IMR-90 (cell line): ENCODE measurements at regions not wholly inside any gene's neighbourhood (a gene's known extent, or its start where the extent isn't known, plus 50 kb on each side); places are given as distances from the start of the nearest gene placed in this dataset.

Experiments
- ATAC-seq: fragments of 200-7000 bp; cut with Tn5 transposase; 2 replicates; pipeline ENCODE4 v1.9.1; 2020; ENCODE audit warnings: low read depth, mild to moderate bottlenecking, moderate library complexity
- BruUV-seq: library from RNA; stranded (reverse); fragments of 400-500 nt; replicated peaks from 2 replicates; lab custom pipeline; 2021; lab: Mats Ljungman, UMichigan
- CTCF ChIA-PET: fragments of 300-600 bp; formaldehyde crosslinking; extraction: SDS; loops from one replicate; lab custom pipeline; 2021; ENCODE audit warnings: antibody characterized with exemption; lab: Yijun Ruan, JAX
- POLR2A ChIA-PET: fragments of 300-600 bp; sonication (Branson Sonifier 250); formaldehyde crosslinking; loops from one replicate; lab custom pipeline; 2022; ENCODE audit warnings: antibody characterized with exemption; ENCODE audit not compliant: unreplicated experiment; lab: Charles Lee
- DNase-seq: peaks from one replicate; pipeline ENCODE4 v3.0.0; 2013
- H2AFZ ChIP-seq: replicated peaks from 2 replicates; pipeline ENCODE3; 2013; ENCODE audit warnings: low read length, mild to moderate bottlenecking; ENCODE audit not compliant: poor library complexity
- H2AK5ac ChIP-seq: 2 replicates; pipeline ENCODE4 v1.6.1; 2013; ENCODE audit warnings: low read depth, low read length, inconsistent platforms
- H2AK9ac ChIP-seq: replicated peaks from 2 replicates; pipeline ENCODE3; 2013; ENCODE audit warnings: mild to moderate bottlenecking, low read depth, low read length, moderate library complexity; ENCODE audit not compliant: poor library complexity
- H2BK120ac ChIP-seq: 2 replicates; pipeline ENCODE4 v1.6.1; 2013; ENCODE audit warnings: low read depth, low read length, inconsistent platforms
- H2BK15ac ChIP-seq: 3 replicates; pipeline ENCODE4 v1.6.1; 2013; ENCODE audit warnings: low read depth, low read length, inconsistent platforms
- H2BK20ac ChIP-seq: 2 replicates; pipeline ENCODE4 v1.6.1; 2013; ENCODE audit warnings: low read depth, mild to moderate bottlenecking, inconsistent platforms, low read length, moderate library complexity
- H2BK5ac ChIP-seq: 2 replicates; pipeline ENCODE4 v1.6.1; 2013; ENCODE audit warnings: mild to moderate bottlenecking, low read depth, low read length, inconsistent platforms; ENCODE audit not compliant: poor library complexity, severe bottlenecking
- H3K14ac ChIP-seq: replicated peaks from 2 replicates; pipeline ENCODE4 v1.6.1; 2013; ENCODE audit warnings: low read depth, low read length, inconsistent platforms
- H3K18ac ChIP-seq: 2 replicates; pipeline ENCODE4 v1.6.1; 2013; ENCODE audit warnings: low read depth, low read length, control low read depth
- H3K23ac ChIP-seq: 2 replicates; pipeline ENCODE4 v1.6.1; 2013; ENCODE audit warnings: low read depth, low read length, inconsistent platforms
- H3K27ac ChIP-seq: 2 replicates; pipeline ENCODE4 v1.5.1; 2013; ENCODE audit warnings: mild to moderate bottlenecking, control low read depth, low read length; ENCODE audit not compliant: insufficient read depth
- H3K27me3 ChIP-seq: 2 replicates; pipeline ENCODE4 v1.6.1; 2013; ENCODE audit warnings: low read length; ENCODE audit not compliant: control insufficient read depth, insufficient read depth
- H3K36me3 ChIP-seq: 2 replicates; pipeline ENCODE4 v1.6.1; 2013; ENCODE audit warnings: low read length, mixed read lengths; ENCODE audit not compliant: control insufficient read depth, insufficient read depth
- H3K4ac ChIP-seq: 2 replicates; pipeline ENCODE4 v1.6.1; 2013; ENCODE audit warnings: low read depth, low read length, inconsistent platforms
- H3K4me1 ChIP-seq: 2 replicates; pipeline ENCODE4 v1.6.1; 2013; ENCODE audit warnings: low read length, mixed read lengths; ENCODE audit not compliant: control insufficient read depth, insufficient read depth
- H3K4me2 ChIP-seq: 2 replicates; pipeline ENCODE4 v1.6.1; 2013; ENCODE audit warnings: low read depth, mild to moderate bottlenecking, control low read depth, low read length, moderate library complexity
- H3K4me3 ChIP-seq: 2 replicates; pipeline ENCODE4 v1.5.1; 2013; ENCODE audit warnings: low read depth, mild to moderate bottlenecking, control low read depth, low read length, moderate library complexity; ENCODE audit not compliant: insufficient read depth
- H3K56ac ChIP-seq: 2 replicates; pipeline ENCODE4 v1.6.1; 2013; ENCODE audit warnings: low read length, inconsistent platforms; ENCODE audit not compliant: insufficient read depth; ENCODE audit errors: extremely low read depth
- H3K79me1 ChIP-seq, 2 experiments: 2 replicates each; pipeline ENCODE4 v1.6.1; 2013; ENCODE audit warnings: low read length in 2 of 2, inconsistent platforms in 1 of 2, low read depth in 1 of 2
- H3K9ac ChIP-seq: 2 replicates; pipeline ENCODE4 v1.6.1; 2013; ENCODE audit warnings: low read depth, low read length, control low read depth
- H3K9me1 ChIP-seq: 2 replicates; pipeline ENCODE4 v1.6.1; 2013; ENCODE audit warnings: low read length, inconsistent platforms; ENCODE audit not compliant: insufficient read depth
- H3K9me3 ChIP-seq: 2 replicates; pipeline ENCODE4 v1.6.1; 2013; ENCODE audit warnings: low read length; ENCODE audit not compliant: control insufficient read depth, insufficient read depth
- H4K20me1 ChIP-seq: 2 replicates; pipeline ENCODE4 v1.6.1; 2013; ENCODE audit warnings: low read length, inconsistent platforms; ENCODE audit not compliant: insufficient read depth
- H4K5ac ChIP-seq: 2 replicates; pipeline ENCODE4 v1.6.1; 2013; ENCODE audit warnings: mild to moderate bottlenecking, low read depth, low read length, control low read depth
- H4K8ac ChIP-seq, 2 experiments: 2 replicates each; pipeline ENCODE4 v1.6.1; 2013; ENCODE audit warnings: low read depth in 2 of 2, low read length in 2 of 2, control low read depth in 1 of 2, inconsistent platforms in 1 of 2
- H4K91ac ChIP-seq: 2 replicates; pipeline ENCODE4 v1.6.1; 2013; ENCODE audit warnings: low read depth, low read length, inconsistent platforms; ENCODE audit not compliant: insufficient read depth
- BHLHE40 ChIP-seq: fragments of 150-350 bp; IDR thresholded peaks from 2 replicates; pipeline ENCODE4 v1.6.1; 2016; ENCODE audit warnings: mild to moderate bottlenecking, low read depth, low read length
- CEBPB ChIP-seq: IDR thresholded peaks from 2 replicates; pipeline ENCODE4 v1.6.1; 2012; ENCODE audit warnings: low read depth, low read length, improper control_type of control experiment
- CHD1 ChIP-seq: IDR thresholded peaks from 2 replicates; pipeline ENCODE4 v1.6.1; 2012; ENCODE audit warnings: low read depth, low read length, improper control_type of control experiment
- FOS ChIP-seq: fragments of 150-350 bp; IDR thresholded peaks from 2 replicates; pipeline ENCODE4 v1.6.1; 2016; ENCODE audit warnings: low read depth, low read length
- MAFK ChIP-seq: IDR thresholded peaks from 2 replicates; pipeline ENCODE4 v1.6.1; 2012; ENCODE audit warnings: low read depth, low read length, improper control_type of control experiment
- MAZ ChIP-seq: IDR thresholded peaks from 2 replicates; pipeline ENCODE4 v1.6.1; 2012; ENCODE audit warnings: low read depth, mild to moderate bottlenecking, low read length, improper control_type of control experiment, moderate library complexity, borderline replicate concordance
- MXI1 ChIP-seq: IDR thresholded peaks from 2 replicates; pipeline ENCODE4 v1.6.1; 2012; ENCODE audit warnings: low read depth, mild to moderate bottlenecking, low read length, moderate library complexity, borderline replicate concordance
- NFE2L2 ChIP-seq: fragments of 150-350 bp; IDR thresholded peaks from 2 replicates; pipeline ENCODE4 v1.6.1; 2016; ENCODE audit warnings: low read depth, mild to moderate bottlenecking, low read length
- POLR2A ChIP-seq: IDR thresholded peaks from 2 replicates; pipeline ENCODE4 v1.6.1; 2012; ENCODE audit warnings: mild to moderate bottlenecking, low read depth, low read length
- RAD21 ChIP-seq: IDR thresholded peaks from 2 replicates; pipeline ENCODE4 v1.6.1; 2012; ENCODE audit warnings: low read length, improper control_type of control experiment
- RCOR1 ChIP-seq: IDR thresholded peaks from 2 replicates; pipeline ENCODE4 v1.6.1; 2012; ENCODE audit warnings: mild to moderate bottlenecking, low read length, improper control_type of control experiment; ENCODE audit not compliant: insufficient replicate concordance
- RFX5 ChIP-seq: IDR thresholded peaks from 2 replicates; pipeline ENCODE4 v1.8.0; 2012; ENCODE audit warnings: low read depth, mild to moderate bottlenecking, low read length, moderate library complexity
- SMC3 ChIP-seq: fragments of 150-350 bp; IDR thresholded peaks from 2 replicates; pipeline ENCODE4 v1.6.1; 2016; ENCODE audit warnings: low read depth, mild to moderate bottlenecking, antibody characterized with exemption, low read length, moderate library complexity
- dilution Hi-C: fragments of 300-500 bp; cut with HindIII; formaldehyde crosslinking; loops from one replicate; pipeline ENCODE4 v1.14.3; 2018; ENCODE audit warnings: low sequenced_read_pairs; ENCODE audit not compliant: unreplicated experiment
- in situ Hi-C: fragments of 300-500 bp; cut with MboI; formaldehyde crosslinking; loops from 3 replicates; pipeline ENCODE4 v1.14.3; 2019; ENCODE audit warnings: low sequenced_read_pairs, inconsistent platforms, mixed read lengths
- intact Hi-C: fragments of 100-400 bp; cut with micrococcal nuclease; formaldehyde crosslinking; loops from 2 replicates; pipeline ENCODE4 v1.10.0; 2022
- TF ChIP-seq, protein P1 (sequence below): conservative IDR thresholded peaks from 2 replicates; pipeline ENCODE4 v1.5.1; 2012; ENCODE audit warnings: mild to moderate bottlenecking, low read depth, low read length, improper control_type of control experiment
- TF ChIP-seq, protein P2 (sequence below): fragments of 150-350 bp; IDR thresholded peaks from 2 replicates; pipeline ENCODE4 v1.6.1; 2016; ENCODE audit warnings: low read depth, mild to moderate bottlenecking, low read length, moderate library complexity, borderline replicate concordance
- TF ChIP-seq, protein P3 (sequence below): fragments of 150-350 bp; IDR thresholded peaks from 2 replicates; pipeline ENCODE4 v1.6.1; 2017; ENCODE audit warnings: mild to moderate bottlenecking, antibody characterized with exemption, low read length, low read depth

DNA sequence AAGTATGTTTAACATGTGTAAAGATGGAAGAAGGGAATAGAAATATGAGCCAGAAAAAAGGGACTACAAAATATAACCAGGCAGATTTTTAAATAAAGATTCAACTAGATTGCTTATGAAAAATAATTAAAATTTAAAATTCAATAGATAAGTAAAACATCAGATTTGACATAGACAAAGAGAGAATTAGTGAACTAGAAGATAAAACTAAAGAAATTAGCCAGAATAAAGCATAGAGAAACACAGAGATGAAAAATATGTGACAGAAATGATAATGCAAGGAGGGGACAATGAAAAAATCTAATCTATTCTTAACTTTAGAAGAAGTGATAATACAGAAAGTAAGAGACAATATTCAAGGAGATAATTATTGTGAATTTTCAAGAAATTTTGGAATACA is 222.6 kb upstream of the PMFBP1 start:
- no peak for TF ChIP-seq POLR2A
- no peak for TF ChIP-seq SMC3
- no peak for TF ChIP-seq RCOR1
- no peak for TF ChIP-seq RFX5
- TF ChIP-seq, protein P1, sequence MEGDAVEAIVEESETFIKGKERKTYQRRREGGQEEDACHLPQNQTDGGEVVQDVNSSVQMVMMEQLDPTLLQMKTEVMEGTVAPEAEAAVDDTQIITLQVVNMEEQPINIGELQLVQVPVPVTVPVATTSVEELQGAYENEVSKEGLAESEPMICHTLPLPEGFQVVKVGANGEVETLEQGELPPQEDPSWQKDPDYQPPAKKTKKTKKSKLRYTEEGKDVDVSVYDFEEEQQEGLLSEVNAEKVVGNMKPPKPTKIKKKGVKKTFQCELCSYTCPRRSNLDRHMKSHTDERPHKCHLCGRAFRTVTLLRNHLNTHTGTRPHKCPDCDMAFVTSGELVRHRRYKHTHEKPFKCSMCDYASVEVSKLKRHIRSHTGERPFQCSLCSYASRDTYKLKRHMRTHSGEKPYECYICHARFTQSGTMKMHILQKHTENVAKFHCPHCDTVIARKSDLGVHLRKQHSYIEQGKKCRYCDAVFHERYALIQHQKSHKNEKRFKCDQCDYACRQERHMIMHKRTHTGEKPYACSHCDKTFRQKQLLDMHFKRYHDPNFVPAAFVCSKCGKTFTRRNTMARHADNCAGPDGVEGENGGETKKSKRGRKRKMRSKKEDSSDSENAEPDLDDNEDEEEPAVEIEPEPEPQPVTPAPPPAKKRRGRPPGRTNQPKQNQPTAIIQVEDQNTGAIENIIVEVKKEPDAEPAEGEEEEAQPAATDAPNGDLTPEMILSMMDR = no peak
- TF ChIP-seq MAFK = no peak
- no peak for TF ChIP-seq NFE2L2
- no peak for TF ChIP-seq CHD1
- no peak for TF ChIP-seq FOS
- TF ChIP-seq RAD21 = no peak
- TF ChIP-seq MXI1 = no peak
- no peak for TF ChIP-seq MAZ
- TF ChIP-seq BHLHE40 = no peak
- TF ChIP-seq, protein P2, sequence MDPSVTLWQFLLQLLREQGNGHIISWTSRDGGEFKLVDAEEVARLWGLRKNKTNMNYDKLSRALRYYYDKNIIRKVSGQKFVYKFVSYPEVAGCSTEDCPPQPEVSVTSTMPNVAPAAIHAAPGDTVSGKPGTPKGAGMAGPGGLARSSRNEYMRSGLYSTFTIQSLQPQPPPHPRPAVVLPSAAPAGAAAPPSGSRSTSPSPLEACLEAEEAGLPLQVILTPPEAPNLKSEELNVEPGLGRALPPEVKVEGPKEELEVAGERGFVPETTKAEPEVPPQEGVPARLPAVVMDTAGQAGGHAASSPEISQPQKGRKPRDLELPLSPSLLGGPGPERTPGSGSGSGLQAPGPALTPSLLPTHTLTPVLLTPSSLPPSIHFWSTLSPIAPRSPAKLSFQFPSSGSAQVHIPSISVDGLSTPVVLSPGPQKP = no peak
- no peak for TF ChIP-seq CEBPB
- TF ChIP-seq, protein P3, sequence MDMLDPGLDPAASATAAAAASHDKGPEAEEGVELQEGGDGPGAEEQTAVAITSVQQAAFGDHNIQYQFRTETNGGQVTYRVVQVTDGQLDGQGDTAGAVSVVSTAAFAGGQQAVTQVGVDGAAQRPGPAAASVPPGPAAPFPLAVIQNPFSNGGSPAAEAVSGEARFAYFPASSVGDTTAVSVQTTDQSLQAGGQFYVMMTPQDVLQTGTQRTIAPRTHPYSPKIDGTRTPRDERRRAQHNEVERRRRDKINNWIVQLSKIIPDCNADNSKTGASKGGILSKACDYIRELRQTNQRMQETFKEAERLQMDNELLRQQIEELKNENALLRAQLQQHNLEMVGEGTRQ = no peak
- Histone ChIP-seq H3K56ac (no peak overlapping the region), H2BK15ac (no peak overlapping the region), H2AFZ (no peak overlapping the region), H3K4me3 (no peak overlapping the region), H3K27me3 (no peaks in the 10 kb centered on the region), H3K4me1 (no peaks in the 10 kb centered on the region), H3K18ac (no peak overlapping the region), H3K4ac (no peak overlapping the region), H3K9me1 (no peaks in the 10 kb centered on the region), H2AK9ac (no peak overlapping the region), H3K23ac (no peak overlapping the region), H2BK120ac (no peak overlapping the region), H2AK5ac (no peak overlapping the region), H4K20me1 (no peaks in the 10 kb centered on the region), H3K27ac (no peak overlapping the region), H4K8ac (no peak overlapping the region), H3K9me3 (no peaks in the 10 kb centered on the region), H3K14ac (no peak overlapping the region), H3K79me1 (no peaks in the 10 kb centered on the region), H4K5ac (no peak overlapping the region), H3K4me2 (no peak overlapping the region), H4K91ac (no peak overlapping the region), H2BK5ac (no peak overlapping the region), H2BK20ac (no peak overlapping the region), H3K36me3 (no peaks in the 10 kb centered on the region), H3K9ac (no peak overlapping the region)
- ChIA-PET CTCF (no interaction called here), POLR2A (no interaction called here)
- ATAC-seq = no peak
- dilution Hi-C loops = no loop called here
- no peak for DNase-seq
- in situ Hi-C loops = no loop called here
- BruUV-seq = no TSS peak
- intact Hi-C loops = no loop called here
